ENCODE measurements at regions not wholly inside any gene's neighbourhood (a gene's known extent, or its start where the extent isn't known, plus 50 kb on each side); places are given as distances from the start of the nearest gene placed in this dataset.

DNA sequence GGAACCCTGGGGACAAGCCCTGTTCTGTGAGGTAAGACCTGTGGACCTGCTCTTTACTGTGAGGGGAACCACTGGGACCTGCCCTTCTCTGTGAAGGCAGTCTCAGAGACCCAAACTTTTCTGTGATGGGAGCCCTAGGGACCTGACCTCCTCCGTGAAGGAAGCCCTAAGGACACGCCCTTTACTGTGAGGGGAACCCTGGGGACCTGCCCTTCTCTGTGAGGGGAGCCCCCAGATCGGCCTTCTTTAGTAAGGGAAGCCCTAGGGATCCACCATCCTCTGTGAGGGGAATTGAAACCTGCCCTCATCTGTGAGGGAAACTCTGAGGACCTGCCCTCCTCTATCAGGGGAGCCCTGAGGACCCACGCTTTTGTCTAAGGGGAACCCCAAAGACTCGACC lies 343.5 kb downstream of the UQCRFS1 start:
- TF ChIP-seq, protein P1, sequence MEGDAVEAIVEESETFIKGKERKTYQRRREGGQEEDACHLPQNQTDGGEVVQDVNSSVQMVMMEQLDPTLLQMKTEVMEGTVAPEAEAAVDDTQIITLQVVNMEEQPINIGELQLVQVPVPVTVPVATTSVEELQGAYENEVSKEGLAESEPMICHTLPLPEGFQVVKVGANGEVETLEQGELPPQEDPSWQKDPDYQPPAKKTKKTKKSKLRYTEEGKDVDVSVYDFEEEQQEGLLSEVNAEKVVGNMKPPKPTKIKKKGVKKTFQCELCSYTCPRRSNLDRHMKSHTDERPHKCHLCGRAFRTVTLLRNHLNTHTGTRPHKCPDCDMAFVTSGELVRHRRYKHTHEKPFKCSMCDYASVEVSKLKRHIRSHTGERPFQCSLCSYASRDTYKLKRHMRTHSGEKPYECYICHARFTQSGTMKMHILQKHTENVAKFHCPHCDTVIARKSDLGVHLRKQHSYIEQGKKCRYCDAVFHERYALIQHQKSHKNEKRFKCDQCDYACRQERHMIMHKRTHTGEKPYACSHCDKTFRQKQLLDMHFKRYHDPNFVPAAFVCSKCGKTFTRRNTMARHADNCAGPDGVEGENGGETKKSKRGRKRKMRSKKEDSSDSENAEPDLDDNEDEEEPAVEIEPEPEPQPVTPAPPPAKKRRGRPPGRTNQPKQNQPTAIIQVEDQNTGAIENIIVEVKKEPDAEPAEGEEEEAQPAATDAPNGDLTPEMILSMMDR (IDR thresholded peaks at IDR 0.05) = no peak
- TF ChIP-seq POLR2A (IDR thresholded peaks at IDR 0.05) = no peak
